ENCODE measurements at regions not wholly inside any gene's neighbourhood (a gene's known extent, or its start where the extent isn't known, plus 50 kb on each side); places are given as distances from the start of the nearest gene placed in this dataset.

DNA sequence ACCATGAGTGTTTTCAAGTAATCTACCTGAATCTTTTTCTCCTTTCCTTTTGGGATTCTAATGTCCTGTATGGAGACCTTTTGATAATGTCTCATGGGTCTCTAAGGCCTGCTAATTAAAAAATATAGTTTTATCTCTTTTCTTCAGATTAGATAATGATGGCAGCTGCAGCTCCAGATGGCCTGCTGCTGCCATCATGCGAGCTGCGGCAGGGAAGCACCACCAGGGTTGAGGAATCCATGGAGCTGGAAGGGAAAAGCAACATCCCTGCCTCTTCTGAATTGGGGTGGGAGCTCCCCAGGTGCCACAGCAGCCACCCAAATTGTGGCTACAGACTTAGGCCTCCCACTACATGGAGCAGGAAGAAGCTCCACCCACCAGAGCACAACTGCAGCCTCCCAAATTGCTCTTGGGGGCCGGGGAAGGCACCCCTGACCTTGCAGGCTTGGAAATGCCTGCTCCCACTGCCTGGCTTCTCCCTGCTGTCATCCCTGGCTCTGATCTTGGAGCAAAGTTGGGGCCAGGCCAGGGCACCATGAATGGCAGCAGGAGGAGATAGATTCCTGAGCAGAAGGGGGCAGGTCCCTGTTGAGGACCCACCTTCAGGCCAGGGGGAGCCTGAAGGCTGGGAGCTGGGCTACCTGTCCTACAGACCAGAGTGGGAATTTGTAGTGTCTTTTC, 189.6 kb upstream of the MAN1A1 start:
- TF ChIP-seq, protein P1, sequence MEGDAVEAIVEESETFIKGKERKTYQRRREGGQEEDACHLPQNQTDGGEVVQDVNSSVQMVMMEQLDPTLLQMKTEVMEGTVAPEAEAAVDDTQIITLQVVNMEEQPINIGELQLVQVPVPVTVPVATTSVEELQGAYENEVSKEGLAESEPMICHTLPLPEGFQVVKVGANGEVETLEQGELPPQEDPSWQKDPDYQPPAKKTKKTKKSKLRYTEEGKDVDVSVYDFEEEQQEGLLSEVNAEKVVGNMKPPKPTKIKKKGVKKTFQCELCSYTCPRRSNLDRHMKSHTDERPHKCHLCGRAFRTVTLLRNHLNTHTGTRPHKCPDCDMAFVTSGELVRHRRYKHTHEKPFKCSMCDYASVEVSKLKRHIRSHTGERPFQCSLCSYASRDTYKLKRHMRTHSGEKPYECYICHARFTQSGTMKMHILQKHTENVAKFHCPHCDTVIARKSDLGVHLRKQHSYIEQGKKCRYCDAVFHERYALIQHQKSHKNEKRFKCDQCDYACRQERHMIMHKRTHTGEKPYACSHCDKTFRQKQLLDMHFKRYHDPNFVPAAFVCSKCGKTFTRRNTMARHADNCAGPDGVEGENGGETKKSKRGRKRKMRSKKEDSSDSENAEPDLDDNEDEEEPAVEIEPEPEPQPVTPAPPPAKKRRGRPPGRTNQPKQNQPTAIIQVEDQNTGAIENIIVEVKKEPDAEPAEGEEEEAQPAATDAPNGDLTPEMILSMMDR (conservative IDR thresholded peaks at IDR 0.05; ENCODE audit: low read depth, low read length), result no peak
- TF ChIP-seq POLR2A (IDR thresholded peaks at IDR 0.05; ENCODE audit: low read depth, low read length) (no peak), RCOR1 (IDR thresholded peaks at IDR 0.05; ENCODE audit: insufficient replicate concordance, low read length) (no peak), RAD21 (IDR thresholded peaks at IDR 0.05; ENCODE audit: low read length) (no peak), CEBPB (IDR thresholded peaks at IDR 0.05; ENCODE audit: low read depth, low read length) (no peak), RFX5 (IDR thresholded peaks at IDR 0.05; ENCODE audit: low read depth, low read length) (no peak)
- TF ChIP-seq, protein P2, sequence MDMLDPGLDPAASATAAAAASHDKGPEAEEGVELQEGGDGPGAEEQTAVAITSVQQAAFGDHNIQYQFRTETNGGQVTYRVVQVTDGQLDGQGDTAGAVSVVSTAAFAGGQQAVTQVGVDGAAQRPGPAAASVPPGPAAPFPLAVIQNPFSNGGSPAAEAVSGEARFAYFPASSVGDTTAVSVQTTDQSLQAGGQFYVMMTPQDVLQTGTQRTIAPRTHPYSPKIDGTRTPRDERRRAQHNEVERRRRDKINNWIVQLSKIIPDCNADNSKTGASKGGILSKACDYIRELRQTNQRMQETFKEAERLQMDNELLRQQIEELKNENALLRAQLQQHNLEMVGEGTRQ (IDR thresholded peaks at IDR 0.05; ENCODE audit: low read depth, low read length), result no peak
- TF ChIP-seq, protein P3, sequence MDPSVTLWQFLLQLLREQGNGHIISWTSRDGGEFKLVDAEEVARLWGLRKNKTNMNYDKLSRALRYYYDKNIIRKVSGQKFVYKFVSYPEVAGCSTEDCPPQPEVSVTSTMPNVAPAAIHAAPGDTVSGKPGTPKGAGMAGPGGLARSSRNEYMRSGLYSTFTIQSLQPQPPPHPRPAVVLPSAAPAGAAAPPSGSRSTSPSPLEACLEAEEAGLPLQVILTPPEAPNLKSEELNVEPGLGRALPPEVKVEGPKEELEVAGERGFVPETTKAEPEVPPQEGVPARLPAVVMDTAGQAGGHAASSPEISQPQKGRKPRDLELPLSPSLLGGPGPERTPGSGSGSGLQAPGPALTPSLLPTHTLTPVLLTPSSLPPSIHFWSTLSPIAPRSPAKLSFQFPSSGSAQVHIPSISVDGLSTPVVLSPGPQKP (IDR thresholded peaks at IDR 0.05; ENCODE audit: borderline replicate concordance, low read depth, low read length), result no peak

Measured in IMR-90 (cell line).